ENCODE measurements at regions not wholly inside any gene's neighbourhood (a gene's known extent, or its start where the extent isn't known, plus 50 kb on each side); places are given as distances from the start of the nearest gene placed in this dataset.

DNA sequence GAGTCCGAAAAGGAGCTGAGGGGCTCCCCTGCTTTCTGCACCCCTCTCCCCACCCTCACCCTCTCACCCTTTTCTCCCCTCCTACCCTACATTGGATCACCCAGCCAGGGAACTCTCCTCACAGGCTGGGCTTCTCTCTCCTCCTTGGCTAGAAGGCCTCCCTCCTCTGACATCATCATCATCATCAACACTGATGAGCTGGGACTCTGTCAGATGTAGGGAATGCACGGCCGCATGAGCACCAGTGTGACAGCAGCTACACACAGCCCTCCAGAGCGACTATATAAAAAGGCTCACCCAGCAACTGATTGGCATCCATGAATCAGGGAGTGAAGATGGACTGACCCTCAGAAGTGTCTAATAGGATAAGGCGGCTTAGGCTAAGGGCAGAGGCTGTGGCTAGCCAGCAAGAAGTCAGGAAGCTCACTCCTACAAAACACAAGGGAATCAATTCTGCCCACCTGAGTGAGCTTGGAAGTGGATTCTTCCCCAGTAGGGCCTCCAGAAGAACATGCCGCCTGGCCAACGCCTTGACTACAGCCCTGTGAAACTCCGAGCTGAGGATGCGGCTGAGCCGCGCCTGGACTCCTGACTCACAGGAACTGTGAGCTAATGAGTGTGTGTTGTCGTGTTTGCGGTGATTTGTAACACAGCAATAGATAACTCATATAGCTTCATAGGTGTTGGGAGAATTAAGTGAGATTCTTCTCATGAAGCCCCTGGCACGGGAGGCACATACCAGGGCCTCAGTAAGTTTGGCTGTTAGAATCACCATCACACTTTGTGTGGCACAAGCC, 147.6 kb downstream of the FAM43A start:
- Histone ChIP-seq H3K9ac (ENCODE audit: low read depth in 1 of 2, low read length in 2 of 2) (no peak overlapping the region), H3K9me3 (ENCODE audit: control insufficient read depth in 1 of 2, low read length in 2 of 2) (no peaks in the 10 kb centered on the region), H3K27ac (ENCODE audit: low read depth, low read length) (no peak overlapping the region), H3K36me3 (ENCODE audit: control insufficient read depth in 1 of 2, insufficient read depth in 2 of 2, low read length in 2 of 2) (no peaks in the 10 kb centered on the region), H3K4me1 (ENCODE audit: control insufficient read depth in 1 of 2, insufficient read depth in 2 of 2, low read length in 2 of 2) (no peaks in the 10 kb centered on the region), H3K4me3 (ENCODE audit: low read depth in 1 of 2, low read length in 2 of 2) (no peak overlapping the region), H3K27me3 (ENCODE audit: control insufficient read depth in 1 of 2, insufficient read depth in 2 of 2, low read length in 2 of 2) (no peaks in the 10 kb centered on the region)

DNA sequence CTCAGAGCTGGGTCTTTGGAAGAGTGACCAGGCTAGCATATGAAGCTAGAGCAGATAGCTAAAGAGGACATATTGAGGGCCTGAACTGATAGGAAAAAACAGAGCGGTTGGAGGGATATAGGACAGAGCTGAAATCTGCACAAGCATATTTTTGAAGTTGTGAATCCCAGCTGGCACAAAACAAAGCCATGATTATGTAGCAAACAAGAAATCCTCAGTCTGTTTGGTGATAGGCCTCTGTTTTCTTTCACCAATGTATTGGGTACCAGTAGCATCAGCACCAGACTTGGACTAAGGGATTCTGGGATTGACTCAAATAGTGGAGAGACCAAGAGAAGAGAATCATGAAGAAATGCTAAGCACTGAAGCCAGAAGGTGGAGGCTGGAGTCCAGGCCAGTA, 151.0 kb downstream of the FAM43A start:
- no peaks in the 10 kb centered on the region for H3K4me1 ChIP-seq (ENCODE audit: control insufficient read depth in 1 of 2, insufficient read depth in 2 of 2, low read length in 2 of 2)
- H3K27ac ChIP-seq (ENCODE audit: low read depth, low read length), result no peak overlapping the region
- no peak overlapping the region for H3K4me3 ChIP-seq (ENCODE audit: low read depth in 1 of 2, low read length in 2 of 2)
- no peaks in the 10 kb centered on the region for H3K27me3 ChIP-seq (ENCODE audit: control insufficient read depth in 1 of 2, insufficient read depth in 2 of 2, low read length in 2 of 2)
- H3K9me3 ChIP-seq (ENCODE audit: control insufficient read depth in 1 of 2, low read length in 2 of 2), result no peaks in the 10 kb centered on the region
- no peak overlapping the region for H3K9ac ChIP-seq (ENCODE audit: low read depth in 1 of 2, low read length in 2 of 2)
- no peaks in the 10 kb centered on the region for H3K36me3 ChIP-seq (ENCODE audit: control insufficient read depth in 1 of 2, insufficient read depth in 2 of 2, low read length in 2 of 2)

DNA sequence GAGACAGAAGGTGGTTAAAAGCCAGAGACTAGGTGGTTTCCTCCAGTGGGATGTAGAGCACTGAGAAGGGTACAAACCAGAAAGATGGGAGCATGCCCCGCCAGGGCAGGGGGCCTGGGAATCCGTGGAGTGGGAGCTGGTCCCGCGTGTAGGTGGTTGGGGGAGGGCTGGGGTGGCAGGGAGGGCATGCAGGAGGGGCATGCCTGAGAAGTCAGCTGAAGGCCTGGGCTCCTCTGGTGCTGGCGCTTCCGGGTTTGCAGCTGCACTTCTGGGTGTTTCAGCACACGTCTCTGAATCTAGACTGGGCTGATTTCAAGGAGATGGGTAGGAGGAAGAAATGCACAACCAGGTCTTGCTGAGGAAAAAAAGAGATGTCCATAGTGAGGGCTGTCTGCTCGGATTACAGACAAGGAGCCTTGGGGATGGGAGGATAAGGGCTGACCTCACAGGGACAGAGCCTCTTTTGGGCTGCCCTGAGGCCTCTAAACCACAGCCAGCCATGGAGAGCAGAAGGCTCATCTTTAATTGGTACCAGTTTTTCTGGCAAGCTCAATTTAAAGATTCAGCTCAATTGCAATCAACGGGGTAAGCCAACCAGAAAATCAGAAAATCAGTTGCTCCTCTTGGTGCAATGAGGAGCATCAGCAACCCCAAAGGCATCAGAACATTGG, 151.9 kb downstream of the FAM43A start:
- H3K27ac ChIP-seq (ENCODE audit: low read depth, low read length), result no peak overlapping the region
- no peaks in the 10 kb centered on the region for H3K4me1 ChIP-seq (ENCODE audit: control insufficient read depth in 1 of 2, insufficient read depth in 2 of 2, low read length in 2 of 2)
- no peaks in the 10 kb centered on the region for H3K9me3 ChIP-seq (ENCODE audit: control insufficient read depth in 1 of 2, low read length in 2 of 2)
- H3K36me3 ChIP-seq (ENCODE audit: control insufficient read depth in 1 of 2, insufficient read depth in 2 of 2, low read length in 2 of 2), result no peaks in the 10 kb centered on the region
- H3K4me3 ChIP-seq (ENCODE audit: low read depth in 1 of 2, low read length in 2 of 2), result no peak overlapping the region
- H3K9ac ChIP-seq (ENCODE audit: low read depth in 1 of 2, low read length in 2 of 2), result no peak overlapping the region
- no peaks in the 10 kb centered on the region for H3K27me3 ChIP-seq (ENCODE audit: control insufficient read depth in 1 of 2, insufficient read depth in 2 of 2, low read length in 2 of 2)

DNA sequence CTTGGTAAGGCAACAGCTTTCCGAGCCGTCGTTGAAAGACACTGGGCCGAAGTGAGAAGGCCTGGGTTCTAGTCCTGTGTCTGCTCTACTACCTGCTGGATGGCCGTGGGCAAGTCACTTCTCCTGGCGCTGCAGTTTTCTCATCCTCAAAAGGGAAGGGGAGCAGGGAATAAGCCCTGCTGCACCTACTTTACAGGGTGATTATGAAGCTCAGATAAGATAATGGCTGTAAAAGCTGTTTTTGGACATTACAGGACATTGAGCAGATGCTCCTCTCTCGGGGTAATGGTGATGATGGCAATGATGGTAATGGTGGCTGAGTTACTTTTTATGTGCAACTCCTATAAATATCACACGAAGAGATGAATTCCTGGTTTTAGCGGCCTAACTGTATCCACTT, 152.6 kb downstream of the FAM43A start:
- no peak overlapping the region for H3K4me3 ChIP-seq (ENCODE audit: low read depth in 1 of 2, low read length in 2 of 2)
- no peaks in the 10 kb centered on the region for H3K4me1 ChIP-seq (ENCODE audit: control insufficient read depth in 1 of 2, insufficient read depth in 2 of 2, low read length in 2 of 2)
- H3K9ac ChIP-seq (ENCODE audit: low read depth in 1 of 2, low read length in 2 of 2), result no peak overlapping the region
- no peaks in the 10 kb centered on the region for H3K36me3 ChIP-seq (ENCODE audit: control insufficient read depth in 1 of 2, insufficient read depth in 2 of 2, low read length in 2 of 2)
- no peaks in the 10 kb centered on the region for H3K27me3 ChIP-seq (ENCODE audit: control insufficient read depth in 1 of 2, insufficient read depth in 2 of 2, low read length in 2 of 2)
- no peaks in the 10 kb centered on the region for H3K9me3 ChIP-seq (ENCODE audit: control insufficient read depth in 1 of 2, low read length in 2 of 2)
- no peak overlapping the region for H3K27ac ChIP-seq (ENCODE audit: low read depth, low read length)

DNA sequence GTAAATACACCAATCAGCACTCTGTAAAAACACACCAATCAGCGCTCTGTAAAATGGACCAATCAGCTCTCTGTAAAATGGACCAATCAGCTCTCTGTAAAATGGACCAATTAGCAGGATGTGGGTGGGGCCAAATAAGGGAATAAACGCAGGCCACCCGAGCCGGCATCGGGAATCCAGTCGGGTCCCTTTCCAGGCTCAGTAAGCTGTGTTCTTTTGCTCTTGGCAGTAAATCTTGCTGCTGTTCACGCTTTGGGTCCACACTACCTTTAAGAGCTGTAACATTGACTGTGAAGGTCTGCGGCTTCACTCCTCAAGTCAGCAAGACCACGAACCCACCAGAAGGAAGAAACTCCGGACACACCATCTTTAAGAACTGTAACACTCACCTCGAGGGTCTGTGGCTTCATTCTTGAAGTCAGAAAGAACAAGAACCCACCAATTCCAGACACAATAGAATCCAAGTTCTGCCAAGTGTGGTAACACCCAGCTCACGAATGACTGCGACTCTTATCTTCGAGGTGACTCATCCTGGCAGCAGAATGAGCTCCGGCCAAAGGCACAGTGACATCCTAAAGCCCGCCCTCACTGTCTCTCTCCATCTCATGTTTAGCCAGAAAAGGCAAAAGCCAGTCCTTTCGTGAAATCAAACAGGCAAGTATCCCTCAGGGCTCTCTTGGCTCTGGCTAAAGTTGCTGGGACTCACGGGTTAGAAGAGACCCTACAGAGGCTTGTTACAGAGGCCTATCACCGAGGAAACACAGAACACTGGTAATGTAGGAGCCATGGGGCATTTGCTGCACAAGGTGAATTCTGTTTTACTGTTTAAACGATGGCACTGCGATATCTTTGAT, 155.2 kb downstream of the FAM43A start:
- Histone ChIP-seq H3K27ac (ENCODE audit: low read depth, low read length) (no peak overlapping the region), H3K9me3 (ENCODE audit: control insufficient read depth in 1 of 2, low read length in 2 of 2) (no peaks in the 10 kb centered on the region), H3K27me3 (ENCODE audit: control insufficient read depth in 1 of 2, insufficient read depth in 2 of 2, low read length in 2 of 2) (no peaks in the 10 kb centered on the region), H3K36me3 (ENCODE audit: control insufficient read depth in 1 of 2, insufficient read depth in 2 of 2, low read length in 2 of 2) (no peaks in the 10 kb centered on the region), H3K4me1 (ENCODE audit: control insufficient read depth in 1 of 2, insufficient read depth in 2 of 2, low read length in 2 of 2) (no peaks in the 10 kb centered on the region), H3K9ac (ENCODE audit: low read depth in 1 of 2, low read length in 2 of 2) (no peak overlapping the region), H3K4me3 (ENCODE audit: low read depth in 1 of 2, low read length in 2 of 2) (no peak overlapping the region)

DNA sequence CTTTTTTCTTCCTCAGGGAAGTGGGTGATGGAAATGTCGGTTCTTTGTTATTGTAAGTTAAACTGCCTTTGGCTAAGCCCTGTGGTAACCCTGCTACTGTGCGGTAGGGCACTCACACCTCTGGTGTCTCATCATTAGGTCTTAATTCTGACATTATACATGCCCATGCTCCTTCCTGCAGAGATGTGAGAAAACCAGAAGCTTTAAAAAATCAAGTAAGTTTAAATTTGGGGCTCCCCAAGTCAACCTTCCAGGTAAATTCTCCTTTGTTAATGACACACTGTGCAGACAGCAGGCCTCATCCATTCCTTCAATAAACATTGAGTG, 155.8 kb downstream of the FAM43A start:
- no peak overlapping the region for H3K9ac ChIP-seq (ENCODE audit: low read depth in 1 of 2, low read length in 2 of 2)
- no peak overlapping the region for H3K4me3 ChIP-seq (ENCODE audit: low read depth in 1 of 2, low read length in 2 of 2)
- H3K36me3 ChIP-seq (ENCODE audit: control insufficient read depth in 1 of 2, insufficient read depth in 2 of 2, low read length in 2 of 2), result no peaks in the 10 kb centered on the region
- H3K27me3 ChIP-seq (ENCODE audit: control insufficient read depth in 1 of 2, insufficient read depth in 2 of 2, low read length in 2 of 2), result no peaks in the 10 kb centered on the region
- H3K9me3 ChIP-seq (ENCODE audit: control insufficient read depth in 1 of 2, low read length in 2 of 2), result no peaks in the 10 kb centered on the region
- no peaks in the 10 kb centered on the region for H3K4me1 ChIP-seq (ENCODE audit: control insufficient read depth in 1 of 2, insufficient read depth in 2 of 2, low read length in 2 of 2)
- H3K27ac ChIP-seq (ENCODE audit: low read depth, low read length), result no peak overlapping the region

DNA sequence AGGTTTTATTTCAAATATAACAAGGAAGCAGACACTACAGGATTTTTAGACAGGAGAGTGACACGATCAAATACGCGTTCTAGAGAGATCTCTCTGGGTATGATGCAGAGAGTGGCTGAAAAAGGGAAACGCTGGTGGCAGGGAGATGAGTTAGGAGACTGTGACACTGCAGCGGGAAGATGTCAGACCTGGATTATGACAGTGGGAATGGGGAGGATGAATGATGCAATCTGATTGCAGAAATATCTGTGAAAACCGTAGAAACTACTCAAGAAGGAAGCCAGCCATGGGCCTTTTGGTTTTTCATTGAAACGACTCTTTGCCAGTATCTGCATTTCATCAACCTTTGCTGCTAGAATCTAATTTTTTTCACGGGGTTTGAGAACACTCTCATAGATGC, 157.9 kb downstream of the FAM43A start:
- no peaks in the 10 kb centered on the region for H3K9me3 ChIP-seq (ENCODE audit: control insufficient read depth in 1 of 2, low read length in 2 of 2)
- no peak overlapping the region for H3K27ac ChIP-seq (ENCODE audit: low read depth, low read length)
- no peaks in the 10 kb centered on the region for H3K36me3 ChIP-seq (ENCODE audit: control insufficient read depth in 1 of 2, insufficient read depth in 2 of 2, low read length in 2 of 2)
- H3K4me3 ChIP-seq (ENCODE audit: low read depth in 1 of 2, low read length in 2 of 2), result no peak overlapping the region
- no peaks in the 10 kb centered on the region for H3K4me1 ChIP-seq (ENCODE audit: control insufficient read depth in 1 of 2, insufficient read depth in 2 of 2, low read length in 2 of 2)
- H3K9ac ChIP-seq (ENCODE audit: low read depth in 1 of 2, low read length in 2 of 2), result no peak overlapping the region
- no peaks in the 10 kb centered on the region for H3K27me3 ChIP-seq (ENCODE audit: control insufficient read depth in 1 of 2, insufficient read depth in 2 of 2, low read length in 2 of 2)

DNA sequence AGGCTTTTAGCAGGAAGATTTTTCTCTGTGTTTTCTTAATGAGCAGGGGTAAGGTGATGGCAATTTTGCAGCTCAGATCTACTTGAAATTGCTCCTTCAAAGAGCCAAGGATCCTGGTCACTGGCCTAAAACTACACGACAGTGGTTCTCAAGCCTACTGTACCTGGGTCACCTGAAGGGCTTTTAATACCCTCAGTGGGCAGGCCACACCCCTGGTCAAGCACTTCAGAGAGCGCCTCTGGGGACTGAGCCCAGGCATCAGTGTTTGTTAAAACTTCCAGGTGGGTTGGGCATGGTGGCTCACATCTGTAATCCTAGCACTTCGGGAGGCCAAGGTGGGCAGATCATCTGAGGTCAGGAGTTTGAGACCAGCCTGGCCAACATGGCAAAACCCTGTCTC, 158.4 kb downstream of the FAM43A start:
- no peaks in the 10 kb centered on the region for H3K9me3 ChIP-seq (ENCODE audit: control insufficient read depth in 1 of 2, low read length in 2 of 2)
- H3K36me3 ChIP-seq (ENCODE audit: control insufficient read depth in 1 of 2, insufficient read depth in 2 of 2, low read length in 2 of 2), result no peaks in the 10 kb centered on the region
- no peaks in the 10 kb centered on the region for H3K4me1 ChIP-seq (ENCODE audit: control insufficient read depth in 1 of 2, insufficient read depth in 2 of 2, low read length in 2 of 2)
- no peaks in the 10 kb centered on the region for H3K27me3 ChIP-seq (ENCODE audit: control insufficient read depth in 1 of 2, insufficient read depth in 2 of 2, low read length in 2 of 2)
- H3K4me3 ChIP-seq (ENCODE audit: low read depth in 1 of 2, low read length in 2 of 2), result no peak overlapping the region
- H3K9ac ChIP-seq (ENCODE audit: low read depth in 1 of 2, low read length in 2 of 2), result no peak overlapping the region
- no peak overlapping the region for H3K27ac ChIP-seq (ENCODE audit: low read depth, low read length)

DNA sequence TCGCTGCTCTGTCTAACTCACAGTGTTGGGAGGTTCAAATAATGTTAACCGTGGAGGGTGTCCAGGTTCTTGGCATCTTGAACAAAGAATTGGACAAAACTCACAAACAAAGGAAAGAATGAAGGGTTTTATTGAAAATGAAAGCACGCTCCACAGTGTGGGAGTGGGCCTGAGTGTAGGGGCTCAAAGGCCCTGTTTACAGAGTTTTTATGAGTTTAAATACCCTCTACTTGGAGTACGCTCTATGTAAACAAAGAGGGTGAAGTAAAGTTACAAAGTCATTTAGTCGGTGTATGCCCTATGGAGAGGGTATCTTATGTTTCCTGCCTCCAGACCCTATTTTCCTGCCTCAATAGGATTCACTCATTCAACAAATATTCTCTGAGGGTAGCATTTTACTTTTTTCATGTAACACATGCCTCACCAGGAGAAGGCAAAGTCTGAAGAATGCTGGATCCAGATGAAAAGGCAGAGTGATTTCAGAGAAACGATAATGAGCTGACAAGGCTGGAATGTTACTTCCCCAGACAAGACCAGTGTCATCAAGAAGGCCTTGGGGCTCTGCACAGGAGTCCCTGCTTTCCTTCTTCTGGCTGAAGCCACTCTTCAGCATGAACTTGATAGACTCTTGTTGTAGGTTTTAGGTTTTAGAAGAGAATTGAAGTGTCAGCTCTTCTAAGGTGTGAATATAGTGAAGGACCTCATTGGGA, 163.6 kb downstream of the FAM43A start:
- no peaks in the 10 kb centered on the region for H3K9me3 ChIP-seq (ENCODE audit: control insufficient read depth in 1 of 2, low read length in 2 of 2)
- H3K4me3 ChIP-seq (ENCODE audit: low read depth in 1 of 2, low read length in 2 of 2), result no peak overlapping the region
- peaks cover 5 to 8% of the 10 kb centered on the region in 2 donors for H3K4me1 ChIP-seq (ENCODE audit: control insufficient read depth in 1 of 2, insufficient read depth in 2 of 2, low read length in 2 of 2)
- H3K36me3 ChIP-seq (ENCODE audit: control insufficient read depth in 1 of 2, insufficient read depth in 2 of 2, low read length in 2 of 2), result no peaks in the 10 kb centered on the region
- no peak overlapping the region for H3K9ac ChIP-seq (ENCODE audit: low read depth in 1 of 2, low read length in 2 of 2)
- no peaks in the 10 kb centered on the region for H3K27me3 ChIP-seq (ENCODE audit: control insufficient read depth in 1 of 2, insufficient read depth in 2 of 2, low read length in 2 of 2)
- no peak overlapping the region for H3K27ac ChIP-seq (ENCODE audit: low read depth, low read length)

DNA sequence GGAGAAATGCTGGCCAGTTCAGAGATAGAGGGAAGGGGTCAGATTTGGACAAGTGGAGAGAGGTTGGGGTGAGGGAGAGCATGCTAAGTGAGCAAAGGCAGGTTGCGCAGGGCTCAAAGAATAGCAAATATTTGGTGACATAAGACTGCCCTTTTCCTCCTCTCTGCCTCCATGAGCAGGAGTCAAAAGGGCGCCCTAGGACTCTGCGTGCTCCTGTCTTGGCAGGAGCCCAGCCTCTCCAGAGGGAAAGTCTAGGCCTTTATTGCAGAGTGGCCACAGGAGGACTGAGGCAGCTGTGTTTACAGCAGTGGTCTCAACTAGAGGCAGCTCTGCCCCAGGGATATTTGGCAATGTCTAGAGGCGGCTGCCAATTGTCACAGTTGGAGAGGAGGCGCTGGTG, 165.6 kb downstream of the FAM43A start:
- no peak overlapping the region for H3K9ac ChIP-seq (ENCODE audit: low read depth in 1 of 2, low read length in 2 of 2)

More for the DNA sequence above, 165.6 kb downstream of the FAM43A start:
- Histone ChIP-seq H3K36me3 (ENCODE audit: control insufficient read depth in 1 of 2, insufficient read depth in 2 of 2, low read length in 2 of 2) (no peaks in the 10 kb centered on the region), H3K9me3 (ENCODE audit: control insufficient read depth in 1 of 2, low read length in 2 of 2) (no peaks in the 10 kb centered on the region), H3K4me3 (ENCODE audit: low read depth in 1 of 2, low read length in 2 of 2) (no peak overlapping the region), H3K4me1 (ENCODE audit: control insufficient read depth in 1 of 2, insufficient read depth in 2 of 2, low read length in 2 of 2) (peaks cover 10 to 22% of the 10 kb centered on the region in 2 donors), H3K27ac (ENCODE audit: low read depth, low read length) (no peak overlapping the region), H3K27me3 (ENCODE audit: control insufficient read depth in 1 of 2, insufficient read depth in 2 of 2, low read length in 2 of 2) (no peaks in the 10 kb centered on the region)
